NCI-H1417 (cell line): ENCODE measurements at regions not wholly inside any gene's neighbourhood (a gene's known extent, or its start where the extent isn't known, plus 50 kb on each side); places are given as distances from the start of the nearest gene placed in this dataset.

Experiments
- DNase-seq, 3 experiments: peaks; one replicate each; lab custom pipeline; 2025; lab: John Stamatoyannopoulos, UW

- peak in 2 of 3 experiments; percentile 74 to 90 for DNase-seq
Measured at GRCh38 chr15:87477737-87478686, 778.5 kb downstream of the NTRK3 start.

- DNase-seq = no peak
Measured at GRCh38 chr15:87477026-87477425, 779.5 kb downstream of the NTRK3 start.

- DNase-seq = no peak
Measured at GRCh38 chr15:87470923-87471322, 785.6 kb downstream of the NTRK3 start.

- peak in 1 of 3 experiments; percentile 23 for DNase-seq
Measured at GRCh38 chr15:87463956-87464355, 792.6 kb downstream of the NTRK3 start.

- DNase-seq = no peak
Measured at GRCh38 chr15:87461631-87462030, 794.9 kb downstream of the NTRK3 start.

- no peak for DNase-seq
Measured at GRCh38 chr15:87454860-87455259, 801.7 kb downstream of the NTRK3 start.

- no peak for DNase-seq
Measured at GRCh38 chr15:87450314-87450713, 806.2 kb downstream of the NTRK3 start.

GRCh38 chr15:87439090-87439489, 817.4 kb downstream of the NTRK3 start:
- DNase-seq = no peak

GRCh38 chr15:87433871-87434270, 822.7 kb downstream of the NTRK3 start:
- DNase-seq = no peak

GRCh38 chr15:87429754-87430153, 826.8 kb downstream of the NTRK3 start:
- DNase-seq = no peak

- no peak for DNase-seq
Measured at GRCh38 chr15:87420017-87420416, 836.5 kb downstream of the NTRK3 start.

GRCh38 chr15:87419344-87419743, 837.2 kb downstream of the NTRK3 start:
- peak in 1 of 3 experiments; percentile 62 for DNase-seq

GRCh38 chr15:87416591-87417257, 839.8 kb downstream of the NTRK3 start:
- no peak for DNase-seq

- DNase-seq = no peak
Measured at GRCh38 chr15:87408902-87409301, 847.6 kb downstream of the NTRK3 start.

- DNase-seq = no peak
Measured at GRCh38 chr15:87403973-87404372, 852.6 kb downstream of the NTRK3 start.

- DNase-seq = no peak
Measured at GRCh38 chr15:87401973-87402372, 854.6 kb downstream of the NTRK3 start.

- DNase-seq = no peak
Measured at GRCh38 chr15:87394676-87395075, 861.9 kb downstream of the NTRK3 start.

- no peak for DNase-seq
Measured at GRCh38 chr15:87387766-87388165, 868.8 kb downstream of the NTRK3 start.

GRCh38 chr15:87374339-87374738, 882.2 kb downstream of the NTRK3 start:
- DNase-seq = no peak

GRCh38 chr15:87369269-87369668, 887.3 kb downstream of the NTRK3 start:
- DNase-seq = no peak

GRCh38 chr15:87368511-87368910, 888.0 kb downstream of the NTRK3 start:
- no peak for DNase-seq

- DNase-seq = no peak
Measured at GRCh38 chr15:87365186-87365585, 891.4 kb downstream of the NTRK3 start.

GRCh38 chr15:87362531-87362930, 894.0 kb downstream of the NTRK3 start:
- no peak for DNase-seq
